IPS DF 4.7 (cell line): ENCODE measurements at regions not wholly inside any gene's neighbourhood (a gene's known extent, or its start where the extent isn't known, plus 50 kb on each side); places are given as distances from the start of the nearest gene placed in this dataset.

Experiments
- DNase-seq: peaks from one replicate; pipeline ENCODE4 v3.0.0-alpha.2; 2013; ENCODE audit warnings: low spot score; ENCODE audit errors: extremely low read depth

DNA sequence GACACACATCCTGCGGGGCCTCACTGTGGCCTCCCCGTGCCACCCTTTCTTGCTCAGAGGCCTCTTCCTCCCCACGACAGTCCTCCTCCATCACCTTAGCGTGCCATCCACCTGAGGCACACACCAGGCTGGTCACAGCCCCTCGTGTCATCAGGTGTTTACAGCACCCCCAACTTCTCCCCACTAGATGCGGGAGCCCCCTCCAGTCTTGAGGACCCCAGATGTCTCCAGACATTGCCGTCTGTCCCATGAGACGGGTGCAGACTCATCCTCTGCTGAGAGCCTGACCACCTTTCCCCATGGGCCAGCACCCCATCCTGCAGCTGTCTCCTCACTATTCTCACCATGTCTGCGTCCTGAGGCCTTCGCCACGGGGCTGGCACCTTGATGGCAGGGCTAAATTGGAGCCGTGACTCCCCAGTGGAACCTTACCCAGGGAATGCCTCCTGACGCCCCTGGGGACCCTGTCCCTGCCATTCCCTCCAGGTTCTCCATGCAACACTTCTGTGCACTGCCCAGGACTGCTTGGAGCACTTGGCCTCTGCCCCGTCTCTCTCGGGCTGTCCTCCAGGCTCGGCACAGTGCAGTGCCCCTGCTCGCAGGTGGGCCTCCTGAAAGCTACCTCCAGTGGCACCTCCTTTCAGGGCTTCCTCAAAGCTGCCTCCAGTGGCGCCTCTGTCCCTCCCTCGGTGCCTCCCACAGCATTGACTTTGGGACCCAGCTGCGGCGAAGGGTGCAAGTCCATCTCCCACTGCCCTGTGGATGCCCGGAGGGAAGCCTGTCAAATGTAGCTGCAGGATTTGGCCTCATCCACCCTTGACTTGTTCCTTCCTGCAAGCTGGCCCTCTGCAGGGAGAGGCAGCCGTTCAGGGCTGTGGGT is 1386.8 kb downstream of the BRD1 start:
- DNase-seq = no peak

GRCh38 chr22:48440176-48440575 is 1387.5 kb downstream of the BRD1 start:
- DNase-seq = no peak

DNA sequence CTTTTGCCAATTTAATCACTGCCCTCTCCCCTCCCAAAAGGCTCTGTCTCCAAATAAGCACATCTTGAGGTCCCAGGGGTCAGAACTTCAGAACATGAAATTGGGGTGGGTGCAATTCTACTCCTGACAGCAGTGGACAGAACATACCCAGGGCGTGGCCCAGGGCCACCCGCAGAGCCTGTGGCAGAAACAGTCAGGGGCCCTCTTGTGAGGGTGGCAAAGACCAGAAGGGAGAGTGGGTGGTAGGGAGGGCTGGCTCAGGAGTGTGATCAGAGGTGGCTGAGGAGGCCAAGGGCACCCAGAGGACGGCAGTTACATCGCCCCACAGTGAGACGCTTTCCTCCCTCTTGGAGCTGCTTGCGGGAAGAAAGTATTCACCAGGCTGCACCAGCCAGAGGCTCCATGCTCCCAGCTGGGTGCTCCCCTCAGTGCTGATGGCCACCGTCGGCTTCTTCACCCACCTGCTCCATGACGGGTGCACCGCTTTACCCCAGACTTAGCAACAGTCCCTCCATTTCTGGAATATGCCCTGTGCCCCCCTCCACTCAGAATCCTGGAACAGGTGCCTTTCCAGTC is 1388.0 kb downstream of the BRD1 start:
- DNase-seq = no peak

GRCh38 chr22:48438800-48439559 is 1388.7 kb downstream of the BRD1 start:
- no peak for DNase-seq

- DNase-seq = no peak
These were observed 1389.6 kb downstream of the BRD1 start for GRCh38 chr22:48438096-48438495.

DNA sequence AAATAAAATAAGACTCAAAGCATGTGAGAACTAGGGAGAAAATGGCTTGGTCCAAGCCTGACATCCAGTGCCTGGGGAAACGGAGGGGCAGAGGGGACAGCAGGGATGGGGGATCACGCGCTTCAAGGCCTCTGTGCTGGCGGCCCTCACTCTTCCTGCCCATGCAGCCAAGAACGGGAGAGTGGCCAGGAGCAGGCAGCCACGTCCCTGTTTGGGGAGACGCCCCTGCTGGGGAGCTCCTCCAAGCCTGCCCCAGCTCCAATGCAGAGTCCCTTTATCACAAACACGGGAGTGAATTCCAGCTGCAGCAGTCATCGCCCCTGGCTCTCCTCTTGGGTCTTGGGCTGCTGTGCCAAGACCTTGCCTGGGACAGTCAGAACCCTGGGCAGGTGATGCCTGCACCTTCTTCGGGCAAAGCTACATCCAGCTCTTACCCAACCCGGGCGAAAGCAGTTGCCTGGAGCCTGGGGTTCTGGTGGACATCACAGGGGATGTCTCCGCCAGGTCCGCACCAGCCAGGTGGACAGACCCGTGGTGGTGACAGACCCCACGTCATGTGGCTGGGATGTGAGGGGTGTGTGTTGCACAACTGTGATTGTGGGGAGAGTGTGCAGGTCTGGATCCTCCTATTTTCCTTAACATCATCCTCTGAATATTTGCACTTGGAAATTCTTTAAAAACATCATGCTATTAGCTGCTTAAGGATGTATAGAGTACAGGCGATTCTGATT is 1391.3 kb downstream of the BRD1 start:
- DNase-seq = no peak

DNA sequence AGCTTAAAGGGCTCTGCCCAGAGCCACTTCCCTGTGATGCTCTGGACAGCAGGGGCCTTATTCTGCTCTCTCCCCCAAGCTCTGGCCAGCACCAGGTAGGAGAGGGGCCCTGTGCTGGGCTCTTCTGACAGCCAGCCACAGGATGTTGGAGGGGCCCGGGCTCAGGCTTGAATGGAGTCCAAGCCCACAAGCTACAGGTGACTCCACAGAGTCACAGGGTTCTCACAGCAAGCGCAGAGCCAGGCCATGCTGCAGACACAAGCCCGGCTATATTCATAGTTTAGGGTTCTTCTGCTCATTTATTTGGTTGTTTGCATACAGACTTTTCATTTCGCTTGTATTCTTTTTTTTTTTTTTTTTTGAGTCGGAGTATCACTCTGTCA is 1392.8 kb downstream of the BRD1 start:
- DNase-seq = no peak

DNA sequence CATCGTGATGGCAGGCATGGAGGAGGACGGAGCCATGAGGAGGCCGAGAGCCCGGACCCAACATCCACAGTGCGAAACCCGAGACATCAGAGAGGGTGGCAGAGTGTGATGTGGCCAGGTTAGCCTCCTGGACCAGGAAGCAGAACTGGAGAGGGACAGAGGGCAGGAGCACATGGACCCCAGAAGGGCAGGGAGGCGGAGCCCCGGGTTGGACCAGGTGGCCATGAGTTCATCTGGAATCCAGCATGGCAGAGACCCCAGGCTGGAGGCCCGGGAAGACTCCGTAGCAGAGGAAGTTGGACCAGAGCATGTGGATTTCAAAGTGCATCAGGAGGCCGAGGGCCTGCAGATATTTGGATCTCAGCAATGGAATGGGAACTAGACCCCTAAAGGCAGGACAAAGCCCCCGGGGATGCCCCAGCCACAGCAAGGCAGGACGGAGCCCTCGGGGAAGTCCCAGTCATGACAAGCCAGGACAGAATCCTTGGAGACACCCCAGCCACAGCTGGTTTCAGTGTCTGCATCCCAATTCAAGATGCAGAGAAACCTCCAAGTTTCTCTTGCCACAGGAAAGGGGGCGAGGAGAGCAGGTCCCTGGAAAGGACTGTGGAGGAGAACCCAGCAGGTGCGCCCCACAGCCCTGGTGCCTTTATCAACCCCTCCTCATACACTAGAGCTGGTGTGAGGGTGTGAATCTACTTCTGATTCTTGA is 1393.4 kb downstream of the BRD1 start:
- no peak for DNase-seq

DNA sequence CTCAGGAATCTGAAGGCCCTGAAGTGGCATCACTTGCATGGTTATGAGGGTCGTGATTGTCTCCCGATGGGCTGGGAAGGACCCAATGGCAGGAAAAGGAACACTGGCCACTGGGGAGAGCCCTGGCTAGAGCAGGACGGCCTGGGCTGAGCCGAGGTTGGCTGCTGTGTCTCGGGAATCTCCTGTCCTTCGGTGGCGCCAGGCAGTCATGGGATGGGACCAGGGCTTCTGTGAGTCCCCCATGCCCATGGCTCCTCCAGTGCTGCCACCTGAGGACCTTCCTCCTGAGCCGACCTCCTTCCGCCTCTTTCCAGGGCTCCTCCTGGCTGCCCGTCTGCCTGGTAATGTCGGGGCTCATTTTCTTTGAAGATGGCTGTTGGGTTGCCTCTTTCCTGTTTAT is 1394.0 kb downstream of the BRD1 start:
- no peak for DNase-seq

GRCh38 chr22:48432781-48433518 is 1394.7 kb downstream of the BRD1 start:
- DNase-seq = no peak

DNA sequence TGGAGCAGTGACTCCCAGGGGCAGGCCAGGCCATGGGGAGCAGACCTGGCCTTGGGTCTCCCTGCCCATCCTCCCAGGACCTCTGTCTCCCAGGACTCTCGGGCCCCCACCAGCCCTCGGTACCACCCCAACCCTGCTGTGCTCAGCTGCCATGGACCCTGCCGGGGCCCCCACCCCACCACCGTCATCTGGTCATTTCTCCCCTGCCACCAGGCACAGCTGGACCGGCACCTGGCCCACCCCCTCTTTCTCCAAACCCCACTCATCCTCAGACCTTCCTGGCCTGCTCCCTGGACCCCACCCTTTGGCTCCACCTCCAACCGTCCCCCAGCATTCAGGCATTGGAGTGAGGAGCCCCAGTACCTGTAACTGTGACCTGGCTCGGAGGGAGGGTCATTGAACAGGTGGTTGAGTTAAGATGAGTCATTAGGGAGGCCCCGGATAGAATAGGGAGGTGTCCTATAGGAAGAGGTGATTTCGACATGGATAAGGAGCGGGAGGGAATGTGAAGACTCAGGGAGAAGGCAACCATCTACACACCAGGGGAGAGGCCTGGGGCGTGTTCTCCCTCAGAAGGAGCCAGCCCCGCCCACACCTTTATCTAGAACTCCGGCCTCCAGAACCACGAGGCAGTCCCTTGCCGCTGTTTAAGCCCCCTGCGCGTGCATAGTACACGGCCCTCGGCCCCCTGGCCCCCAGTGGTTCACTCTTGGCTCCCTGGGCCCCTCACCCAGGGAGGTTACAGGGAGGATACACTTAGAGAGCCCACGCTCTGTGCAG is 1395.9 kb downstream of the BRD1 start:
- DNase-seq = no peak

GRCh38 chr22:48431014-48431413 is 1396.7 kb downstream of the BRD1 start:
- DNase-seq = no peak

DNA sequence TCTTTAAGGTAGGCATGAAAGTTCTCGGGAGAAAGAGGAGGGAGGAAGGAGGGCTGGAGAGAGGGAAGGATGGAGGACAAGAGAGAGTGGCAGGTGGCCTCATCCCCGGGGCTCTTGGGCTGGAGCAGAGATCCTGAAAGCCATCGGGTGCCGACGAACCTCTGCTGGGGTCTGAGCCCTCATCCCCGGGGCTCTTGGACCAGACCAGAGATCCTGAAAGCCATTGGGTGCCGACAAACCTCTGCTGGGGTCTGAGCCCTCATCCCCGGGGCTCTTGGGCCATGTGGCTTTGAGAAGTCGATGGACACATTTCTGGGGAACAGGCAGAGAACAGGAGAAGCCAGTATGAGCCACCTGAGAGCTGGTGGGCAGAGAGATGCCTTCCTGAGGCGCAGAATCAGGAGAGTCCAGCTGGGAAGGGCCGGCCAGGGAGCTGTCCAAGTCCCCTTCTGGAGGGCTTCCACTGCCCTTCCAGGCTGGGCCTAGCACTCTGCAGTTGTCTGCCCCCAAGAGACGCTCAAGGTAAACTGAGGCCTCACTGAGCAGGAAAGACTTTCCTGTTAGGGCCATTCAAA is 1398.1 kb downstream of the BRD1 start:
- no peak for DNase-seq

DNA sequence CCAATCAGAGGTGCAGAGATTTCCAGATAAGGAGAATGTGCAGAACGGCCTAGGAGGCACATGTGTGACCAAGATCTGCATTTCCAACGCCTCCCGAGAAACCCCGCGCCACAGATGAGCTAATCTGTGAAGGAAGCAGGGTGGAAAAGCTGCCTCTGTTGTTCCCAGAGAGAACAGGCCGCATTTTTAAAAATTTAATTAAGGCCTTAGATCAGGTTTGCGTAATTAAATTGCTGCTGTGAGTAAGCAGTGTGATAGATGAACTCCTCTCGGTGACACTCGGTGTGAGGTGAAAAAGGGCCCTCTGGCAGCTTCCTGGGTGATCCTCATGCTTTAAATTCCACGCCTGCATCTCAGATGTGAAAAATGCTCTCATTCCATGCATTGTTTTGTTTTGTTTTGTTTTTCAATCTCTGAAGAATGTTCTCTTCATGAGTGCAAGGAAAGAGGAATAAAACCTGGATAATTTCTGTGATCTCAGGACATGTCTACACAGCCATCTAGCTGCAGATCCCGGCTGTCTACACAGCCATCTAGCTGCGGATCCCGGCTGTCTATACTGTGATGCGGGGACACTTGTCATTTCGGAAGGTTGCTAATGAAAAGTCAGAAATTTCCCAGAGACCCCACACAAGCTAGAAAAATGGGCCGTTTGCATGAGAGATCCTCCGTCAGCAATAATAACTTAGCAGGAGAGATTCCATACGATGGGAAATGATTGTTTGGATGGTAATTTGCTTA is 1398.9 kb downstream of the BRD1 start:
- DNase-seq = no peak

DNA sequence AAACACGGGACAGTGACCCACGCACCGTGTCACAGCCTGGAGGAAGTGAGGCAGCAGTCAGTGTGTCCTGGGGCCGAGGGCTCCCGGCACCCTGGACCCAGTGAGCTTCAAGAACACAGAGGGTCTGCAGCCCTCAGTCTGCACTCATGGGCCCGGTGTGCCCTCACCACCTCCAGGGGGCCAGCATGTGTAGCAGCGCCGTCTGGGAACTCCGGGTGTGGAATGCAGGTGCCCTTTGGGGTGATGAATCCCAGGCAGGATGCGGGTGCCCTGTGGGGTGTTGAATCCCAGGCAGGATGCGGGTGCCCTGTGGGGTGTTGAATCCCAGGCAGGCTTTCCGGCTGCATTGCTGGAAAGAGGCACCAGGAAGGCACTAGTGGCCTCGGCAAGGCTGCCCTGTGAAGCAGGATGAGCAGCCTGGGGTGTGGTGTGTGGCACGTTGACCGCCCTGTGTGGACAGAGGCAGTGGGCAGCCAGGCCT is 1399.9 kb downstream of the BRD1 start:
- DNase-seq = no peak

DNA sequence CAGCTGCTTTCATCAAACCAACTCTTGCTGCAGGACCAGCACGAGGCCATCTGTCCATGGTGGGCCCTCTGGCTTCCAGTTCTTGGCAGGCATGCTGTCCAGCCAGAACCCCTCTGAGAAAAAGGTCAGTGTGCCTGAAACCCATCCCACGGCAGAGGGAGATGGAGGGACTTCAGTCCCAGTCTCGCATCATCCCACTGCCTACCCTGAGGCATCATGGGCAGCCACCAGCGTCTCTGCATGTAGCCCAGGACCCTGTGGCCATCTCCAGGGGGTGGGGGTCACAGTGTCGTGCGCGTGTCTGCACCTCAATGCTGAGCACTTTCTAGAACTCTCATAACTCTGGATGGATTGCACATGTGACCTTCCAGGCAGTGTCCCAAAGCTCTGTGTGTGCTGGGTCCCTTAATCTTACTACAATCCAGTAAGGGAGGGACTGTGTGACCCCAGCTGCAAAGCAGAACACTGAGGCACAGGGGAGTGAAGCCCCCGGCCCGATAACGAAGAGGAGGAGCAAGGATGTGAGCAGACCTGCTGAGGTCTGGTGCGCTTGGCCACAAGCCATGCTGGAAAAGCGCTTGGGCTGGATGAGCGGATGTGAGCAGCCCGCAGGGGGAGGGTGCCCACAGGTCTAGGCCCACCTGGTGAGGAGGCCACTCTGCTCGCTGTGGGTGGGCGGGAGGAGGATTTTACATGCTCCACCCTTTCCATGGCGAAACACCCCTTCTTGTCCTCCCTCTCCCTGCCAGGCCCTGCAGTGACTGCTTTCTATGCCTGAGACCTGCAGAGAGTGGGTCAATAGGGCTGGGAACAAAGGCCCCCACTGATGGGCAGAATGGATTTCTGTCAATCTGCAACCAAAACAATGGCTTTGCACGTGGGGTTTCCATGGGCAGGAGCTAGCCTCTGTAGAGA is 1401.0 kb downstream of the BRD1 start:
- no peak for DNase-seq

- no peak for DNase-seq
These were observed 1402.0 kb downstream of the BRD1 start for GRCh38 chr22:48425641-48426040.
